GM12891 (cell line): ENCODE measurements at regions not wholly inside any gene's neighbourhood (a gene's known extent, or its start where the extent isn't known, plus 50 kb on each side); places are given as distances from the start of the nearest gene placed in this dataset.

ENCODE experiments used
- POLR2A ChIP-seq: IDR thresholded peaks from 2 replicates; pipeline ENCODE4 v1.6.1; 2011; ENCODE audit warnings: low read depth, low read length, control low read depth
- POLR2AphosphoS5 ChIP-seq: IDR thresholded peaks from 2 replicates; pipeline ENCODE4 v1.6.1; 2011; ENCODE audit warnings: low read depth, low read length, control low read depth
- POU2F2 ChIP-seq: IDR thresholded peaks from 2 replicates; pipeline ENCODE4 v1.6.1; 2011; ENCODE audit warnings: low read depth, mild to moderate bottlenecking, control low read depth, low read length, moderate library complexity
- SPI1 ChIP-seq: IDR thresholded peaks from 2 replicates; pipeline ENCODE4 v1.6.1; 2011; ENCODE audit warnings: low read depth, low read length, control low read depth
- TAF1 ChIP-seq: IDR thresholded peaks from 2 replicates; pipeline ENCODE4 v1.6.1; 2011; ENCODE audit warnings: low read depth, low read length, control low read depth

DNA sequence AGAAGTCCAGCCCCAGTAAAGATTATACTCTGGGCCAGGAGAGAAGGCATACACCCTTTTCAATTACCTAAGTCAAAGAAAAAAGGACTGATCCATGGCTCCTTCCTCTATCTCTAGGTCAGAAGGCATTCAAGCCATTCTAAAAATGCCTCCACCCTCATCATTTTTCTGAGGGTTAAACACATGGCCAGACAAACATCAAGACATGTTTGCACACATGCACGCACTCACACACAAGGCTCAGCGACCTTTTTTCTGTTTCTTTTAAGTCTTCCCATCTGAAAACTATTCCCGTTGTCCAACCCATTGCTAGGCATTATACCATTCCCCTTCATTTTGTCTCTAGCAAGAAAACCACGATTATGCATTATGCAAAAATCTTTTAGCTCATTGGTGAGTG is 126.6 kb downstream of the EN1 start:
- no peak for TF ChIP-seq POLR2A
- no peak for TF ChIP-seq TAF1
- TF ChIP-seq POLR2AphosphoS5: no peak
- TF ChIP-seq SPI1: no peak
- TF ChIP-seq POU2F2: no peak
